Nephron progenitor cell (in vitro differentiated cells): ENCODE measurements at regions not wholly inside any gene's neighbourhood (a gene's known extent, or its start where the extent isn't known, plus 50 kb on each side); places are given as distances from the start of the nearest gene placed in this dataset.

Source experiments
- DNase-seq: peaks from one replicate; pipeline ENCODE4 v3.0.0; 2021
- H3K27ac Mint-ChIP-seq: 2 replicates; pipeline ENCODE4 v1.8.0; 2021; ENCODE audit warnings: mild to moderate bottlenecking, moderate library complexity, mixed read lengths
- H3K27me3 Mint-ChIP-seq: 2 replicates; pipeline ENCODE4 v1.8.0; 2021; ENCODE audit warnings: mild to moderate bottlenecking, low read depth, mixed read lengths; ENCODE audit not compliant: poor library complexity
- H3K36me3 Mint-ChIP-seq: 2 replicates; pipeline ENCODE4 v1.8.0; 2021; ENCODE audit warnings: low read depth, mixed read lengths
- H3K4me1 Mint-ChIP-seq: 2 replicates; pipeline ENCODE4 v1.8.0; 2021; ENCODE audit warnings: mixed read lengths
- H3K4me3 Mint-ChIP-seq: 2 replicates; pipeline ENCODE4 v1.8.0; 2021; ENCODE audit warnings: mild to moderate bottlenecking, moderate library complexity, mixed read lengths
- H3K9me3 Mint-ChIP-seq: 2 replicates; pipeline ENCODE4 v1.8.0; 2021; ENCODE audit warnings: mild to moderate bottlenecking, moderate library complexity, mixed read lengths
- TF ChIP-seq, protein P1 (sequence below): fragments of 200-600 bp; sonication (generic); IDR thresholded peaks from 2 replicates; pipeline ENCODE4 v1.5.0; 2021; ENCODE audit warnings: antibody characterized with exemption

DNA sequence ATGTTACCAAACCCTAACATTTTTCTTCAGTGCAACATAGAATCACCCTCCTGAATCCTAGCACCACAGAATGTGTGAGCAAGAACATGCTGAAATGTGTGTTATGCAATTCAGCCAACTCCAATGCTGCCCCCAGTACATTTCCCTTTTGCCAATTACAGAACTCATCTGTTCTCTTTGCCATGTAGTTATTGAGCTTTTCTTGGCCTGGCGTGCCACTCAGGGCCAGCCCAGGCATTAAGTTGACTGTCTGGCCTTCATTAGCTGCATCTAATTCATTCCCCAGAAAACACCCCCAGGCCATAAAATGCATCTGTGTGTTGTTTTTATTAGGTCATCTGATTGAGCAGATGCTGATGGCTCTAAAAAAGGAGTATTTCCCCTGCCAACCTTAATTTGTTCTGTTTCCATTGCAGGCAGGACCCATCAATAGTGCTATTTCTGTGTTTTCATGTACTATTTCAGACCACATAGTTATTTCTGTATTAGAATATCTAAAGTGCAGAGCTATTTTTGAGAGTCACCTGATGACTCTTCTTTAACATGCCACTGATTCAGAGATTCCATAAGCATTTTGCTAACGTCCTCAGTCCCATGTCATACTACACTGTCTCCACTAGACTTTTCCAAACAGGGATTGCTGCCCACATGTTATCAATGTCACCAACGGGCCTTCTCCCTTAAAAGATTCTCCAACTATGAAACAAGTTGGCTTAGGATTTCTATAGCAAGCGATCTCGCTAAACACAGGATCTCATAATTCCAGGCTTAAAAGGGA, 969.7 kb downstream of the CDH11 start:
- no peak overlapping the region for H3K4me3 Mint-ChIP-seq
- H3K9me3 Mint-ChIP-seq: peaks cover 4% of the 10 kb centered on the region
- H3K27me3 Mint-ChIP-seq: peaks cover 4% of the 10 kb centered on the region
- no peak for DNase-seq
- no peaks in the 10 kb centered on the region for H3K36me3 Mint-ChIP-seq
- TF ChIP-seq, protein P1, sequence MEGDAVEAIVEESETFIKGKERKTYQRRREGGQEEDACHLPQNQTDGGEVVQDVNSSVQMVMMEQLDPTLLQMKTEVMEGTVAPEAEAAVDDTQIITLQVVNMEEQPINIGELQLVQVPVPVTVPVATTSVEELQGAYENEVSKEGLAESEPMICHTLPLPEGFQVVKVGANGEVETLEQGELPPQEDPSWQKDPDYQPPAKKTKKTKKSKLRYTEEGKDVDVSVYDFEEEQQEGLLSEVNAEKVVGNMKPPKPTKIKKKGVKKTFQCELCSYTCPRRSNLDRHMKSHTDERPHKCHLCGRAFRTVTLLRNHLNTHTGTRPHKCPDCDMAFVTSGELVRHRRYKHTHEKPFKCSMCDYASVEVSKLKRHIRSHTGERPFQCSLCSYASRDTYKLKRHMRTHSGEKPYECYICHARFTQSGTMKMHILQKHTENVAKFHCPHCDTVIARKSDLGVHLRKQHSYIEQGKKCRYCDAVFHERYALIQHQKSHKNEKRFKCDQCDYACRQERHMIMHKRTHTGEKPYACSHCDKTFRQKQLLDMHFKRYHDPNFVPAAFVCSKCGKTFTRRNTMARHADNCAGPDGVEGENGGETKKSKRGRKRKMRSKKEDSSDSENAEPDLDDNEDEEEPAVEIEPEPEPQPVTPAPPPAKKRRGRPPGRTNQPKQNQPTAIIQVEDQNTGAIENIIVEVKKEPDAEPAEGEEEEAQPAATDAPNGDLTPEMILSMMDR: no peak
- H3K4me1 Mint-ChIP-seq: peaks cover 13% of the 10 kb centered on the region
- H3K27ac Mint-ChIP-seq: no peak overlapping the region

GRCh38 chr16:64150193-64150592, 971.7 kb downstream of the CDH11 start:
- no peak overlapping the region for H3K4me3 Mint-ChIP-seq
- peaks cover 4% of the 10 kb centered on the region for H3K27me3 Mint-ChIP-seq
- H3K27ac Mint-ChIP-seq: no peak overlapping the region
- no peaks in the 10 kb centered on the region for H3K36me3 Mint-ChIP-seq
- TF ChIP-seq, protein P1: no peak
- peaks cover 4% of the 10 kb centered on the region for H3K9me3 Mint-ChIP-seq
- H3K4me1 Mint-ChIP-seq: peaks cover 13% of the 10 kb centered on the region
- no peak for DNase-seq

DNA sequence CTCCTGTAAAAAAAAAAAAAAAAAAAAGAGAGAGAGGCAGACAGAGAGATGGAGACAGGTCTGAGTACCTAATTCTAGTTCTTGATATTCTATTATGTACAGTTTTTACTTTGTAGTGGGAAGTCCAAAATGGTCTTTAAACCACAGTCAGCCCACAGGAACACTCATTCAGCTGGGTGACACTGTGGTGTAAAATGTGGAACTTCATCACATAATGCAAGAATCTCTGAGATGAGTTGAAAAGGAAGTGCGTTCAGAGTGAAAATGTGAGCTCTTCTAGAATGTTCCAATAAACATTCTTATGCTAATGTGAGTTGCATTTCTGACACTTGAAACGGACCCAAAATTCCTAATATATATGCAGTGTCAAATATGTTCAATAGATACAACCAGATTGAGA, 972.1 kb downstream of the CDH11 start:
- Mint-ChIP-seq H3K27me3 (peaks cover under 1% of the 10 kb centered on the region), H3K4me1 (peaks cover 13% of the 10 kb centered on the region), H3K4me3 (no peak overlapping the region), H3K9me3 (peaks cover 4% of the 10 kb centered on the region), H3K36me3 (no peaks in the 10 kb centered on the region), H3K27ac (no peak overlapping the region)
- TF ChIP-seq, protein P1: no peak
- no peak for DNase-seq

DNA sequence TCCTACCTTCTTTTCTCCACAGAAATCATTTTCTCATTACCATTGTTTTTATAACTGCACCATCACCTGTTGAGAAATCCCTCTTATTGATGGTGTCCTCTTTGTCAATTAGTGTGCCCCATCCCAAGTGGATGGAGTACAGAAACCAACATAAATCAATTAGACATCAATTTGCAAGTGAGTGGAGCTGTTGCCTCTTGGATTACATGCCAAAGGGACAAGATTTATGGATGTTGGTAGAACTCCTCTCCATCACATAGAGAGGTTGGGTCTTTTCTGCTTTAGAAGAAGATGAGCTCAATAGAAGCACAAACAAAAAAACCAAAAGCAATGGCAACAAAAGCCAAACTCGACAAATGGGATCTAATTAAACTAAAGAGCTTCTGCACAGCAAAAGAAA, 973.5 kb downstream of the CDH11 start:
- Mint-ChIP-seq H3K27ac (no peak overlapping the region), H3K9me3 (peaks cover 4% of the 10 kb centered on the region), H3K4me1 (peaks cover 13% of the 10 kb centered on the region), H3K4me3 (no peak overlapping the region), H3K27me3 (no peaks in the 10 kb centered on the region), H3K36me3 (no peaks in the 10 kb centered on the region)
- TF ChIP-seq, protein P1: no peak
- DNase-seq: no peak

- Mint-ChIP-seq H3K27ac (no peak overlapping the region), H3K4me3 (no peak overlapping the region), H3K4me1 (peaks cover 13% of the 10 kb centered on the region), H3K9me3 (peaks cover 4% of the 10 kb centered on the region), H3K36me3 (no peaks in the 10 kb centered on the region), H3K27me3 (no peaks in the 10 kb centered on the region)
- DNase-seq: no peak
- TF ChIP-seq, protein P1: no peak
Observed at GRCh38 chr16:64147941-64148340, 973.9 kb downstream of the CDH11 start.

DNA sequence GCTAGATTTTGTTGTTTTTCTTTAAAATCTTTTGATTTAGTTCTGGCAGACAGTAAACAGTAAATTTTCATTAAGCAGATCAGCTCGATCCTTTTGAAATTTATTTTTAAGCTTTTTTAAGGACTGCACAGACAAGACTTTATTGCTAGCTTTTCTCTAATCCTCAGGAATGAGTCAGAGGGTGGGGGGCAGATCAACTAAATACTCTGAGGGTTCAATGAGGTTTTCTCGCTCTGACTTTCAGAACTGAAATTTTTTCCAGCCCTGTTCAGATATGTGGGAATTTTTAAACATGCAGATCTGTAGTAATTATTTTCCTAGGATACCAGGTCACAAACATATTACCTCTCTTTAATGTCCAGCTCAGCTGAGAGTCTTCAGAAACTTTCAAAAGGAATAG, 977.2 kb downstream of the CDH11 start:
- no peaks in the 10 kb centered on the region for H3K27me3 Mint-ChIP-seq
- TF ChIP-seq, protein P1: no peak
- H3K9me3 Mint-ChIP-seq: peaks cover 4% of the 10 kb centered on the region
- no peak overlapping the region for H3K27ac Mint-ChIP-seq
- H3K4me1 Mint-ChIP-seq: no peaks in the 10 kb centered on the region
- no peaks in the 10 kb centered on the region for H3K36me3 Mint-ChIP-seq
- no peak for DNase-seq
- no peak overlapping the region for H3K4me3 Mint-ChIP-seq
